ENCODE measurements at regions not wholly inside any gene's neighbourhood (a gene's known extent, or its start where the extent isn't known, plus 50 kb on each side); places are given as distances from the start of the nearest gene placed in this dataset.

GRCh38 chr2:145288650-145289496 is 769.0 kb upstream of the ZEB2 start:
- Histone ChIP-seq H3K4me3 (no peak overlapping the region), H3K27ac (no peak overlapping the region), H3K4me1 (replicated peaks in 1 of 2) (no peaks in the 10 kb centered on the region), H3K9me3 (replicated peaks in 1 of 3) (no peaks in the 10 kb centered on the region), H3K36me3 (replicated peaks in 1 of 2) (no peaks in the 10 kb centered on the region), H3K27me3 (no peaks in the 10 kb centered on the region)
- WGBS, 4 donors, result 70 to 81% (median 74%) methylated on average over 3 of the region's 3 CpGs
- intact Hi-C loops (cut with DNase I), result no loop called here
- DNase-seq, result no peak
- TF ChIP-seq POLR2A (IDR thresholded peaks at IDR 0.05) (no peak), CTCF (IDR thresholded peaks at IDR 0.05) (no peak)

DNA sequence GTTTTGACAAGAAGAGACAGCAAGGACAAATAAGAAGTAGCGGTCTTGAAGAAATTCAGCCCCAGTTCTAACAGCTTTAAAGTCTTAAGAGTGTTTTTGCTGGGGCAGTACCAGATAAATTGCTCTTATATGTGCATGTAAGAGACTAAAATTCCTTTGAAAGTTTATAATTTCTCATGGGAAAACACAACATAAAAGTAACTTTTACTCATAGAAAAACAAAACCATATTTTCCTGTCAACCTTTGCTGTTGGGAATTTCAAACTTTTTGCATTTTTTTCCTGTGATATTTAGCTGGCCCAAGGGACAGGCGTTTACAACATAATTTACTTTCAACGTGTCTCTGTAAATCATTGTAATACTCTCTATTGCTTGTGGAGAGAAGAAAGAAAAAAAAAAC is 767.8 kb upstream of the ZEB2 start:
- WGBS, 4 donors, result 47 to 55% (median 54%) methylated on average over 3 of the region's 3 CpGs

GRCh38 chr2:145286716-145287275 is 766.9 kb upstream of the ZEB2 start:
- Histone ChIP-seq H3K27ac (no peak overlapping the region), H3K27me3 (no peaks in the 10 kb centered on the region), H3K4me1 (replicated peaks in 1 of 2) (no peaks in the 10 kb centered on the region), H3K36me3 (replicated peaks in 1 of 2) (no peaks in the 10 kb centered on the region), H3K4me3 (no peak overlapping the region), H3K9me3 (replicated peaks in 1 of 3) (peaks cover 0 to 6% (median 0%) of the 10 kb centered on the region in 3 donors)
- WGBS, 4 donors, result 64 to 70% (median 68%) methylated on average over 7 of the region's 7 CpGs
- TF ChIP-seq POLR2A (IDR thresholded peaks at IDR 0.05) (no peak), CTCF (IDR thresholded peaks at IDR 0.05) (no peak)
- no peak for DNase-seq
- intact Hi-C loops (cut with DNase I), result no loop called here

More for the DNA sequence above, 767.8 kb upstream of the ZEB2 start:
- no peak overlapping the region for H3K27ac ChIP-seq
- no peaks in the 10 kb centered on the region for H3K9me3 ChIP-seq (replicated peaks in 1 of 3)
- no peaks in the 10 kb centered on the region for H3K4me1 ChIP-seq (replicated peaks in 1 of 2)
- no peaks in the 10 kb centered on the region for H3K36me3 ChIP-seq (replicated peaks in 1 of 2)
- intact Hi-C loops (cut with DNase I), result no loop called here
- no peak for DNase-seq
- TF ChIP-seq POLR2A (IDR thresholded peaks at IDR 0.05), result no peak
- no peak for TF ChIP-seq CTCF (IDR thresholded peaks at IDR 0.05)
- no peaks in the 10 kb centered on the region for H3K27me3 ChIP-seq
- H3K4me3 ChIP-seq, result no peak overlapping the region

- intact Hi-C loops (cut with DNase I), result no loop called here
Measured at GRCh38 chr2:145284551-145284950, 764.6 kb upstream of the ZEB2 start.

More at GRCh38 chr2:145284551-145284950, 764.6 kb upstream of the ZEB2 start:
- Histone ChIP-seq H3K4me1 (replicated peaks in 1 of 2) (no peaks in the 10 kb centered on the region), H3K9me3 (replicated peaks in 1 of 3) (peaks cover 0 to 6% (median 0%) of the 10 kb centered on the region in 3 donors), H3K36me3 (replicated peaks in 1 of 2) (no peaks in the 10 kb centered on the region), H3K27ac (no peak overlapping the region), H3K4me3 (no peak overlapping the region), H3K27me3 (no peaks in the 10 kb centered on the region)
- DNase-seq, result no peak
- WGBS, 4 donors, result 74 to 85% (median 78%) methylated on average over 5 of the region's 5 CpGs
- no peak for TF ChIP-seq POLR2A (IDR thresholded peaks at IDR 0.05)
- no peak for TF ChIP-seq CTCF (IDR thresholded peaks at IDR 0.05)
